ENCODE measurements at regions not wholly inside any gene's neighbourhood (a gene's known extent, or its start where the extent isn't known, plus 50 kb on each side); places are given as distances from the start of the nearest gene placed in this dataset.
"Not testable (repeated sequence)": the region's sequence is repeated elsewhere in the genome, so short reads cannot be mapped to it uniquely, and the experiment has no call there.

GRCh38 chr1:31509124-31510072 lies 66.9 kb upstream of the TINAGL1 start:
- ATAC-seq (ENCODE audit: poor library complexity): no peak
- intact Hi-C loops (cut with DNase I): no loop called here
- DNase-seq: no peak

GRCh38 chr1:31510304-31510703 lies 66.0 kb upstream of the TINAGL1 start:
- no peak for DNase-seq
- no peak for ATAC-seq (ENCODE audit: poor library complexity)
- intact Hi-C loops (cut with DNase I): no loop called here

- DNase-seq: no peak
- intact Hi-C loops (cut with DNase I): no loop called here
- ATAC-seq (ENCODE audit: poor library complexity): no peak
These were observed 65.2 kb upstream of the TINAGL1 start for GRCh38 chr1:31510853-31511789.

DNA sequence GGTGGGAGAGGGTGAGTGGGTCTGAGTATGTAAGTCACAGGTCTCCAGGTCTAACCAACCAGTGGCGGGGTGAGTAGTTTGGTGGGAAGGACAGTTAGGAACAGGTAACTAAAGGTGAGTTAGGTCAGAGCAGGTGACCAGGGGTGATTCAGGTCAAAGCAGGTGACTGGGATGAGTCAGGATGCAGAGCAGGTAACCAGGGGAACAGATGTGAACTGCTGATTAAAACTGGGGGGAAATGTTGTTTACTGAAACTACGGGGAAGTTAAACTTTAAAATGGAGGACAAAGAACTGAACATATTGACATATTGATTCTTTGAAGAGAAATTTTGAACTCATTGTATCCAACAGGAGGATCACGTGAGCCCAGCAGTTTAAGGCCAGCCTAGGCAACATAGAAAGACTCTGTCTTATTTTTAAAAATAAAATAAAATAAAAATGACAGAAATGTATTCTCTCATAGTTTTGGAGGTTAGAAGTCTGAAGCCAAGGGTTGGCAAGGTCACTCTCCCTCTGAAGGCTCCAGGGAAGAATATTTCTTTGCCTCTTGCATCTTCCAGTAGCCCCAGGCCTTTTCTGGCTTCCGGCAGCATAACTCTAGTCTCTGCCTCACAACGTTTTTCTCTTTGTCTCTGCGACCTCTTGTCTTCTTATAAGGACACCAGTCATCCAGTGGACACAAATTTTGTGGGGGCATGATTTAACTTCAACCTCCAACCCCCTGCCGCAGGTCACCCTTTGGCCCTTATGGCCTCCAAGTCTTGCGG lies 64.3 kb upstream of the TINAGL1 start:
- ATAC-seq (ENCODE audit: poor library complexity) (no peak), DNase-seq (no peak)
- intact Hi-C loops (cut with DNase I): no loop called here

DNA sequence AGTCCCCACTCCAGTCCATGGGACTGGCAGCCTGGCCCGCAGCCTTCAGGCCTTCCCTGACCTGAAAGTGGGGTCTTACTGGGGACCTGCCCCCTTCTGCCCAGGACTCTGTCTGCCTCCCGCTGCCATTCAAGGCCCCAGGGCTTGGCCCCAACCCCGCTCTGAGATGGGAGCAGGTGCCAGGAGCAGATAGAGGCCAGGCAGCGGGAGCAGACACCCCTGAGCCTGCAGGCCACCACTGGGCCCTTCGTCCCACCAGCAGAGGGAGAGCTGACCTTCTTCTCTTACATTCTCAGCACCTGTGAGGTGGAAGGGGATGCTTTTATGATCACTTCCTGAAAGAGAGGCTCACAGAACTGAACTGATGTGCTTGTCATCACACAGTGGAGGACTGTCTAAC lies 62.2 kb upstream of the TINAGL1 start:
- ATAC-seq (ENCODE audit: poor library complexity): no peak
- no peak for DNase-seq
- intact Hi-C loops (cut with DNase I): no loop called here

DNA sequence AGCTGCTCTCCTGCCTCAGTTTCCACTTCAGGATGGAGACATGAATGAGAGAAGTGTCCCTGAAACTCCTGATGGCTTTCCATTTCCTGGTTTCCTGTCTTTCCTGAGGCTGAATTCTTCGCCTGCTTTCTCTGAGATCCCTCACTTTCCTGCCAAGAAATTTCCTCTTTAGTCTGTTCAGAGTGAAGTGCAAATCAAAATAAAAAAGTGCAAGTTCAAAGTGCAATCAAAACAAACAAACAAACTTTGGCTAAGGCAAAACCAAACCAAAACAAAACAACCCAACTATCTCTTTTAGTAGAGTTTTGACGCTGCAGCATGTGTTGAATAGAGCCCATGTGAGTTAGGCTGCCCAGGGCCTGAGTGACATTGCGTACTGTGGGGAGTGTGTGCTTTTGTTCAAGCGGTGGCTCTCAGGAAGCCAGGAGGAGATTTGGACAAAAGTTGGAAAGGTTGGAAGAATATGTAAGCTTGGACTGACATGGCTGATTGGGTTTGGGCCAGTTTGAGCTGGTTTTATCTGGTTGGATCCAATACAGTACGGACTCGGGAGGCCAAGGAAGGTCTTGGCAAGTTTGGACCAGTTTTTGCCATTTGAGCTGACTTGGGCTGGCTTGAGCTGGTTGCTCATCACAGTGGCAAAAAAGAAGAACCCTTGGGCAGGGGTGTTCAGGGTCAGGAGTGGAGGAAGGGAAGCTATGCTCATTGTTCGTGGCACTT lies 61.1 kb upstream of the TINAGL1 start:
- intact Hi-C loops (cut with DNase I): no loop called here
- ATAC-seq (ENCODE audit: poor library complexity): no peak

DNA sequence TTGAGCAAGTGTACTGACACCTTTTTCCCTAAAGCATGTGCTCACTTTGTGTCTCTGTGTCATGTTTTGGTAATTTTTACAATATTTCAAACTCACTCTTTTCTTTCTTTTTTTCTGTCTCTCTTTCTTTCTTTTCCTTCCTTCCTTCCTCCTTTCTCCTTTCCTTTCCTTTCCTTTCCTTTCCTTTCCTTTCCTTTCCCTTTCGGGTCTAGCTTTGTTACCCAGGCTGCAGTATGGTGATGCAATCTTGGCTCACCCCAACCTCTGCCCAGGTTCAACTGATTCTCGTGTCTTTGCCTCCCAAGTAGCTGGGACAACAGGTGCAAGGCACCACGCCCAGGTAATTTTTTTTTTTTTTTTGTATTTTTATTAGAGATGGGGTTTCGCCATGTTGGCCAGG lies 60.4 kb upstream of the TINAGL1 start:
- no peak for ATAC-seq (ENCODE audit: poor library complexity)
- intact Hi-C loops (cut with DNase I): no loop called here
- no peak for DNase-seq

More for the DNA sequence above, 61.1 kb upstream of the TINAGL1 start:
- no peak for DNase-seq

DNA sequence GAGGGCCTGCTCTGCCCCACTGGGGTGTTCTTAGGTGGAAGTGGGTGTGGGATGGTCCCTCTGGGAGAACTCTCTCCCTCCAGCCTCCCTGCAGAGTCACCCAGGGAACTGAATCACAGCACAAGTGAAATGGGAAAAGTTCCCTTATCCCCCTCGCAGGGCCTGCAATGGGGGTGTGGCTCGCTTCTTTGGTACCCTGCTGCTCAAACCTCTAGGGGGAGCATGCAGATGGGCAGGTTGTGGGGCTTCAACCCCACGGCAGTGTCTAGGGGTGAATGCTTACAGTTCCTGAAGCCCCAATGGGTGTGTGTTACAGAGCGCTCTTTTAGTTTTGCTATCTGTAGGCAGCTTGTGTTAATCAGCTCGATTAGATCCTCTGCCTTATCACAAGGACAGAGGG lies 59.0 kb upstream of the TINAGL1 start:
- DNase-seq (no peak), ATAC-seq (ENCODE audit: poor library complexity) (no peak)
- intact Hi-C loops (cut with DNase I): no loop called here

DNA sequence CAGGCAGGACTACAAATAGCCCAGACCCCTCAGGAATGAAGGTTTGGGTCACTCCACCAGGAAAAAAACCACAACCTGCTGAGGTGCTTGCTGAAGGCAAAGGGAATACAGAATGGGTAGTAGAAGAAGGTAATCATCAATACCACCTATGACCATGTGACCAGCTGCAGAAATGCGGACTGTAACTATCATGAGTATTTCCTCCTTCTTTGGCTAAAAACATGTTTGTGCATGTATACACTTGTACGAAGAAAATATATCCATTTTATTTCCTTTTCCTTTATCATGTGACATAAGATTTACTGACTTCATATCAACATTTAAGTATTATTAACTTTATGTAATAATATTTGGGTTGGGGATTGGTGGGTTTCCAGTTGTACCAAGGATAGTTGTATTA lies 58.3 kb upstream of the TINAGL1 start:
- DNase-seq; ATAC-seq (ENCODE audit: poor library complexity); intact Hi-C loops (cut with DNase I): not testable (repeated sequence)

GRCh38 chr1:31521761-31522555 lies 54.4 kb upstream of the TINAGL1 start:
- ATAC-seq (ENCODE audit: poor library complexity): no peak
- no peak for DNase-seq
- intact Hi-C loops (cut with DNase I): no loop called here

- intact Hi-C loops (cut with DNase I): no loop called here
- DNase-seq (no peak), ATAC-seq (ENCODE audit: poor library complexity) (no peak)
These were observed 53.8 kb upstream of the TINAGL1 start for GRCh38 chr1:31522556-31522845.

DNA sequence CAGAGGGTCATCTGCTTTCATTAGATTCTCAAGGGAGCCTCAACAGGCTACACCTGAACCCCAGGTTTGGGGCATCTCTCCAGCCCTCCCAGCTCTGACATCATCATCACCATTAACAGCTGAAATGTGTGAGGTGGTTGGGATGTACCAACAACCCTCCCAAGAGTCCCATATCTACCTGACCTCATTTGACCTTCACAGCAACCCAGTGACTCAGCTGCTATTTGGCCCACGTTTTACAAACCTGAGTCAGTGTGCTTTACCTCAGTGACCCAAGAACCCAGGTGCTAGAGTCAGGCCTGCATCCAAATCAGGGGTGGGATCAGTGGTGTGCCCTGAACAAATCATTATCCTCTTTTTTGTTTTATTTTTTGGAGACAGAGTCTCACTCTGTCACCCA lies 53.3 kb upstream of the TINAGL1 start:
- intact Hi-C loops (cut with DNase I): no loop called here
- DNase-seq: no peak
- peak; percentile 29 for ATAC-seq (ENCODE audit: poor library complexity)

GRCh38 chr1:31523769-31524168 lies 52.5 kb upstream of the TINAGL1 start:
- intact Hi-C loops (cut with DNase I): no loop called here
- ATAC-seq (ENCODE audit: poor library complexity) (peak; percentile 74), DNase-seq (peak; percentile 51)

- intact Hi-C loops (cut with DNase I): no loop called here
- no peak for ATAC-seq (ENCODE audit: poor library complexity)
- no peak for DNase-seq
These were observed 52.0 kb upstream of the TINAGL1 start for GRCh38 chr1:31524186-31524901.
